Activated CD8-positive, alpha-beta memory T cell treated with anti-CD3 and anti-CD28 coated beads, Interleukin-2, amount 10 ng/mL, durations not matched to agents 7 days and 5 days (primary cell): ENCODE measurements at regions not wholly inside any gene's neighbourhood (a gene's known extent, or its start where the extent isn't known, plus 50 kb on each side); places are given as distances from the start of the nearest gene placed in this dataset.
"Not testable (repeated sequence)": the region's sequence is repeated elsewhere in the genome, so short reads cannot be mapped to it uniquely, and the experiment has no call there.

Experiments used
- ATAC-seq: fragments of 150-1000 bp; cut with Tn5 transposase; one replicate; pipeline ENCODE4 v1.10.0; 2021; ENCODE audit warnings: moderate library complexity
- CTCF ChIA-PET: fragments of 350-600 bp; sonication (Branson Sonifier 250); formaldehyde crosslinking; loops from one replicate; lab custom pipeline; 2021; ENCODE audit warnings: antibody characterized with exemption; lab: Charles Lee
- DNase-seq: peaks from one replicate; pipeline ENCODE4 v3.0.0-alpha.2; 2020
- H3K27ac Mint-ChIP-seq: one replicate; pipeline ENCODE4 v1.8.0; 2021; ENCODE audit warnings: mild to moderate bottlenecking, mixed read lengths
- H3K27me3 Mint-ChIP-seq: one replicate; pipeline ENCODE4 v1.8.0; 2021; ENCODE audit warnings: mixed read lengths
- H3K36me3 Mint-ChIP-seq: one replicate; pipeline ENCODE4 v1.8.0; 2021; ENCODE audit warnings: mild to moderate bottlenecking, mixed read lengths
- H3K4me1 Mint-ChIP-seq: one replicate; pipeline ENCODE4 v1.8.0; 2021; ENCODE audit warnings: mixed read lengths
- H3K4me3 Mint-ChIP-seq: one replicate; pipeline ENCODE4 v1.8.0; 2021; ENCODE audit warnings: mild to moderate bottlenecking, moderate library complexity, mixed read lengths
- H3K9me3 Mint-ChIP-seq: one replicate; pipeline ENCODE4 v1.8.0; 2022; ENCODE audit warnings: low read depth, mixed read lengths

DNA sequence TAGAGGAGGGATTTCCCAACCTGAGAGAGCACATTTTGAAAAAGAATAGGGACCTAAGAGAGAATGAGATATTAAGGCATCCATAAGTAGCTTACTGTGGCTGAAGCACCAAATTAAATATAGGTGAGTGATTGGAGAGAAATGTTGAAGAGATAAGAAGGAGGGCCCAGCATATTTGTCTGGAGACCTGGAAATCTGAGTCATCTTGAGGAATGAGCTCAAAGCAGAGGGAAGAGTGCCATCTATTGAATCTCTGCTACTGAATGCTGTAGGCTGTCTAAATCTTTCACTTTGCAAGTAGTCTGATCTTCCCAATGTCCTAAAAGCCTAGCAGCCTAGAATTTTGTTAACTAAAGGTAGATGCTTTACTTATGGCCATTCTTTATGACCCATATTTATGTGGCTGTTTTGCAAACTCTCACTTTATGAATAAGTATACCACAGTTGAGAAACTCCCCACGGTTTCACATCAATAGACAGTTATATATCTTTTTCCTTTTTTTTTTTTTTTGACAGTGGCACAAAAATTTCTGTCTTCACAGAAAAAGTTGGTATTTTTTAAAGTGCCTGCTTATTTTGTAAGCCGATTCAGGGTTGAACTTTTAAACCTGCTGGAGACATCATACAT is 2093.5 kb downstream of the LRRC4C start:
- peaks cover 10% of the 10 kb centered on the region for H3K4me1 Mint-ChIP-seq
- H3K9me3 Mint-ChIP-seq: no peaks in the 10 kb centered on the region
- no peak overlapping the region for H3K27ac Mint-ChIP-seq

DNA sequence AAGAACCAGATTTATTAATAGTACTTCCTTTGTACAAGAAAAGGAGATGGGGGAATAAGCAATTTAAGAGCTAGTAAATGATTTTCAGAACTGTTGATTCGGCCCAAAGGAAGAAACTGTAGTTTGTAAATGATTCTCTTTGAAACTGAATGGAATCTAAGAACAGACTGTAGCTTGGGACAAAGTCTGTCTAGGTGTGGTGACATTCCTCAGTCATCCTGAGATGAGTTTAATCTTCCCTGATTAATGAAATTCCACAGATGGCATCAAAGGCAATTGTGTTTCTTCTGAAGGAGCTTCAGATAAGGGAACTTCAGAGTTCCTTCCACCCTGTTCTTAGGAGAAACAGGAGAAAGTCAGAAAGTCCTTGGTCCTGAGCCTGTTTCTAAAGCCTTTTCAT is 2095.9 kb downstream of the LRRC4C start:
- CTCF ChIA-PET: no interaction called here
- no peak for ATAC-seq
- Mint-ChIP-seq H3K27me3 (no peaks in the 10 kb centered on the region), H3K4me1 (peaks cover 9% of the 10 kb centered on the region), H3K36me3 (no peaks in the 10 kb centered on the region), H3K4me3 (no peak overlapping the region), H3K27ac (no peak overlapping the region), H3K9me3 (no peaks in the 10 kb centered on the region)
- no peak for DNase-seq

More for the DNA sequence above, 2093.5 kb downstream of the LRRC4C start:
- Mint-ChIP-seq H3K4me3 (no peak overlapping the region), H3K27me3 (no peaks in the 10 kb centered on the region), H3K36me3 (no peaks in the 10 kb centered on the region)
- CTCF ChIA-PET: interaction anchor here (1.7 kb wide), 1 partner anchor 9 kb away, joined by 7 read pairs; no protein-coding TSS in a partner anchor
- ATAC-seq: no peak
- DNase-seq: no peak

- Mint-ChIP-seq H3K4me1 (no peaks in the 10 kb centered on the region), H3K36me3 (no peaks in the 10 kb centered on the region), H3K27ac (no peak overlapping the region), H3K4me3 (no peak overlapping the region), H3K27me3 (no peaks in the 10 kb centered on the region), H3K9me3 (no peaks in the 10 kb centered on the region)
- no peak for DNase-seq
- ATAC-seq: no peak
- CTCF ChIA-PET: no interaction called here
Observed at GRCh38 chr11:39361557-39361956, 2097.9 kb downstream of the LRRC4C start.

GRCh38 chr11:39345834-39346442 is 2113.5 kb downstream of the LRRC4C start:
- H3K4me3 Mint-ChIP-seq: no peak overlapping the region
- no peaks in the 10 kb centered on the region for H3K4me1 Mint-ChIP-seq
- DNase-seq (no peak), ATAC-seq (no peak)
- no peak overlapping the region for H3K27ac Mint-ChIP-seq
- no peaks in the 10 kb centered on the region for H3K36me3 Mint-ChIP-seq
- peaks cover under 1% of the 10 kb centered on the region for H3K9me3 Mint-ChIP-seq
- CTCF ChIA-PET: no interaction called here
- H3K27me3 Mint-ChIP-seq: no peaks in the 10 kb centered on the region

DNA sequence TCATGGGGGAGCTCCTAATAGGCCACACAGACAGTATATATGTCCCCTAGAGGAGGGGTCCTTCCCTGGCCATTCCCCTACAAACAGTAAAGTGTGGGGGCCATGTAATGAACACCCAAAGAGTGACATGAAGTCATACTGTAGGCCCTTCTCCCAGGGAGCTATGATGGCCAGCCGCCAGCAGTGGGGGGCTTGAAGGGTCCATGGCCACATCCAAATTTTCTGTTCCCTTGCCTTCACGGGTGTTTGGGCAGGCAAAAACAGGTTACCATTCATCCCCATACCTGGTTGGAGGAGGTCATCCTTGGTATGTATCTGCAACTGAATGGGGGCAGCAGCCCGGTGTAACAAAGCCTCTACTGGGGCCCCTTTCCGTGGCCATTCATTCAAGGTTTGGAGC is 2118.0 kb downstream of the LRRC4C start:
- Mint-ChIP-seq H3K36me3 (no peaks in the 10 kb centered on the region), H3K4me1 (no peaks in the 10 kb centered on the region), H3K27me3 (no peaks in the 10 kb centered on the region), H3K4me3 (no peak overlapping the region), H3K9me3 (peaks cover 13% of the 10 kb centered on the region), H3K27ac (no peak overlapping the region)
- CTCF ChIA-PET: no interaction called here
- no peak for ATAC-seq
- DNase-seq: no peak

- H3K4me1 Mint-ChIP-seq, H3K4me3 Mint-ChIP-seq, H3K36me3 Mint-ChIP-seq, ATAC-seq, H3K27me3 Mint-ChIP-seq, H3K27ac Mint-ChIP-seq, CTCF ChIA-PET, H3K9me3 Mint-ChIP-seq, DNase-seq: not testable (repeated sequence)
Observed at GRCh38 chr11:39333006-39333405, 2126.4 kb downstream of the LRRC4C start.

DNA sequence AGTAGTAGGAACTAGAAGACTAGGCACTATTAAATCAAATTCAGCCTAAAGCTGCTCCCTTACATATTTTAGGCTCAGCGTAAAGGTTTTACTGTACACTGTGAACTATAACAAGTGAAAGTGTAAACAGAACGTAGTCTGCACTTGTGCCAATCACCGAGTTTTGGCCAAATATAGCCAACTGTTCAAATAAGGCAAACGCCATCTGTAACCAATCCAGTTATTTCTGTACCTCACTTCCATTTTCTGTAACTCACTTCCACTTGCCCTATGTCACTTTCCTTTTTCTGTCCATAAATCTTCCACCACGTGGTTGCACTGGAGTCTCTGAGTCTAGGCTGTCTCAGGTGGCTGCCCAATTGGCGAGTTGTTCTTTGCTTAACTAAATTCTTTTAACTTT is 2132.2 kb downstream of the LRRC4C start:
- Mint-ChIP-seq H3K9me3 (peaks cover 3% of the 10 kb centered on the region), H3K27me3 (no peaks in the 10 kb centered on the region), H3K36me3 (no peaks in the 10 kb centered on the region), H3K4me1 (no peaks in the 10 kb centered on the region), H3K4me3 (no peak overlapping the region), H3K27ac (no peak overlapping the region)
- no peak for ATAC-seq
- no peak for DNase-seq
- CTCF ChIA-PET: no interaction called here

DNA sequence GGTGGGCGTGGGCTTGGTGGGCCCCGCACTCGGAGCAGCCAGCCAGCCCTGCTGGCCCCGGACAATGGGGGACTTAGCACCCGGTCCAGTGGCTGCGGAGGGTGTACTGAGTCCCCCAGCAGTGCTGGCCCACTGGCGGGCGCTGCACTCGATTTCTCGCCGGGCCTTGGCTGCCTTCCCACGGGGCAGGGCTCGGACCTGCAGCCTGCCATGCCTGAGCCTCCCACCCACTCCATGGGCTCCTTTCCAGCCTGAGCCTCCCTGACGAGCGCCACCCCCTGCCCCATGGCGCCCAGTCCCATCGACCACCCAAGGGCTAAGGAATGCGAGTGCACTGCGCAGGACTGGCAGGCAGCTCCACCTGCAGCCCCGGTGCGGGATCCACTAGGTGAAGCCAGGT is 2147.6 kb downstream of the LRRC4C start:
- H3K4me3 Mint-ChIP-seq, H3K27ac Mint-ChIP-seq, ATAC-seq, CTCF ChIA-PET, DNase-seq, H3K4me1 Mint-ChIP-seq, H3K36me3 Mint-ChIP-seq, H3K27me3 Mint-ChIP-seq: not testable (repeated sequence)
- H3K9me3 Mint-ChIP-seq: peaks cover 11% of the 10 kb centered on the region

GRCh38 chr11:39304586-39304985 is 2154.9 kb downstream of the LRRC4C start:
- Mint-ChIP-seq H3K4me3 (no peak overlapping the region), H3K36me3 (no peaks in the 10 kb centered on the region), H3K9me3 (peaks cover 3% of the 10 kb centered on the region), H3K27me3 (no peaks in the 10 kb centered on the region), H3K27ac (no peak overlapping the region), H3K4me1 (no peaks in the 10 kb centered on the region)
- ATAC-seq: no peak
- CTCF ChIA-PET: no interaction called here
- no peak for DNase-seq

DNA sequence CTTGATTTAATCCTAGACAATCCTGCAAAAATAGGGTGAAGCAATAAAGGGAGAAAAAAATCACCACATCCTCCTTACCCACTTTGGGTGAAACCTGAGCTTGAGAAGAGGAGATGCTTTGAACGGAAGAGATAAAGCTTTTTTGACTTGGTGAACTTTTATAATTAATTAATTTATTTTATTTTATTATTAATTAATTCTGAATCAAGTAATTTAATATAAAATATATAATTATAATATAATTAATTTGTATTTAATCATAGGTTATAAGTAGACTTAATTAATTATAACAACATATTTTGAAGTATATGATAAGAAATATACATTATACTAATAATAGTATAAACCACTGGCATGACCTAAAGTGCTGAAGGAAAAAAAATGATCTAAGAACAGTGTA is 2164.8 kb downstream of the LRRC4C start:
- CTCF ChIA-PET: no interaction called here
- no peaks in the 10 kb centered on the region for H3K36me3 Mint-ChIP-seq
- no peak overlapping the region for H3K4me3 Mint-ChIP-seq
- H3K4me1 Mint-ChIP-seq: no peaks in the 10 kb centered on the region
- no peak overlapping the region for H3K27ac Mint-ChIP-seq
- no peaks in the 10 kb centered on the region for H3K27me3 Mint-ChIP-seq
- ATAC-seq (no peak), DNase-seq (no peak)
- H3K9me3 Mint-ChIP-seq: peaks cover 9% of the 10 kb centered on the region

DNA sequence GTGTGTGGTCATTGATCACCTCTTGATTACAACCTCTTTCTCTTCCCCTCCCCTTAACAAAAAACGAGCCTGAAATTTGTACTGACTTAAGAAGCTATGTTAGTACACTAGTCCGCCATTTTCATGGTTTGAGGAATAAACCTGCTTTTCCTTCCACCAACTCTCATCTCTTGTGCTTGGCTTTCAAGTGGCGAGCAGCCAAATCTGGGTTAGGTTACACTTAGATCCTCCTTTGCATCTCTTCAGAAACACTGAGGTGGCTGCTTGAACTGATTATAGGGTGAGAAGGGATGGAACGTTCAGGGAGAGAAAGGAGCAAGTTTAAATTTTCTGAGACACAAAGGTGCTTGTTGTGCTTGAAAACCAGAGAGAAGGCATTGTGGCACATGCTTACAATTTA is 2171.4 kb downstream of the LRRC4C start:
- Mint-ChIP-seq H3K27me3 (no peaks in the 10 kb centered on the region), H3K4me1 (no peaks in the 10 kb centered on the region), H3K36me3 (no peaks in the 10 kb centered on the region), H3K9me3 (peaks cover 12% of the 10 kb centered on the region), H3K27ac (no peak overlapping the region), H3K4me3 (no peak overlapping the region)
- no peak for ATAC-seq
- DNase-seq: no peak
- CTCF ChIA-PET: no interaction called here

GRCh38 chr11:39268176-39268690 is 2191.2 kb downstream of the LRRC4C start:
- no peaks in the 10 kb centered on the region for H3K4me1 Mint-ChIP-seq
- H3K9me3 Mint-ChIP-seq: peaks cover 6% of the 10 kb centered on the region
- DNase-seq (no peak), ATAC-seq (no peak)
- H3K27me3 Mint-ChIP-seq: no peaks in the 10 kb centered on the region
- H3K27ac Mint-ChIP-seq: no peak overlapping the region
- CTCF ChIA-PET: no interaction called here
- H3K4me3 Mint-ChIP-seq: no peak overlapping the region
- H3K36me3 Mint-ChIP-seq: no peaks in the 10 kb centered on the region

- Mint-ChIP-seq H3K27me3 (no peaks in the 10 kb centered on the region), H3K4me3 (no peak overlapping the region), H3K4me1 (no peaks in the 10 kb centered on the region), H3K27ac (no peak overlapping the region), H3K9me3 (peaks cover 11% of the 10 kb centered on the region), H3K36me3 (no peaks in the 10 kb centered on the region)
- ATAC-seq (no peak), DNase-seq (no peak)
- CTCF ChIA-PET: no interaction called here
Observed at GRCh38 chr11:39255648-39256047, 2203.8 kb downstream of the LRRC4C start.

- no peaks in the 10 kb centered on the region for H3K27me3 Mint-ChIP-seq
- H3K9me3 Mint-ChIP-seq: peaks cover 6% of the 10 kb centered on the region
- no peak overlapping the region for H3K27ac Mint-ChIP-seq
- no peaks in the 10 kb centered on the region for H3K4me1 Mint-ChIP-seq
- CTCF ChIA-PET: no interaction called here
- DNase-seq (no peak), ATAC-seq (no peak)
- no peak overlapping the region for H3K4me3 Mint-ChIP-seq
- H3K36me3 Mint-ChIP-seq: no peaks in the 10 kb centered on the region
Observed at GRCh38 chr11:39249566-39250365, 2209.7 kb downstream of the LRRC4C start.
